Hepatocyte (in vitro differentiated cells): ENCODE measurements at regions not wholly inside any gene's neighbourhood (a gene's known extent, or its start where the extent isn't known, plus 50 kb on each side); places are given as distances from the start of the nearest gene placed in this dataset.

ENCODE experiments used
- DNase-seq: peaks from one replicate; pipeline ENCODE4 v3.0.0-alpha.2; 2016; ENCODE audit warnings: low spot score
- H2AFZ ChIP-seq: fragments of 200-600 bp; sonication (generic); 2 replicates; pipeline ENCODE4 v1.6.0; 2016; ENCODE audit warnings: antibody characterized with exemption, mild to moderate bottlenecking
- H3K27ac ChIP-seq: fragments of 200-600 bp; sonication (generic); 2 replicates; pipeline ENCODE4 v1.5.1; 2016; ENCODE audit warnings: mild to moderate bottlenecking
- H3K27me3 ChIP-seq: fragments of 200-600 bp; sonication (generic); 2 replicates; pipeline ENCODE4 v1.6.1; 2016
- H3K36me3 ChIP-seq: fragments of 200-600 bp; sonication (generic); replicated peaks from 2 replicates; pipeline ENCODE4 v1.5.1; 2016; ENCODE audit warnings: low read depth; ENCODE audit not compliant: insufficient read depth
- H3K4me1 ChIP-seq: fragments of 200-600 bp; sonication (generic); 2 replicates; pipeline ENCODE4 v1.5.1; 2016; ENCODE audit warnings: mild to moderate bottlenecking, moderate library complexity; ENCODE audit not compliant: insufficient read depth
- H3K4me2 ChIP-seq: fragments of 200-600 bp; sonication (generic); 2 replicates; pipeline ENCODE4 v1.6.0; 2016
- H3K4me3 ChIP-seq: fragments of 200-600 bp; sonication (generic); 2 replicates; pipeline ENCODE4 v1.5.1; 2016; ENCODE audit warnings: mild to moderate bottlenecking
- H3K79me2 ChIP-seq: fragments of 200-600 bp; sonication (generic); 2 replicates; pipeline ENCODE4 v1.6.0; 2017; ENCODE audit warnings: mild to moderate bottlenecking
- H3K9me2 ChIP-seq: fragments of 200-600 bp; sonication (generic); replicated peaks from 2 replicates; pipeline ENCODE4 v1.6.0; 2017; ENCODE audit warnings: mild to moderate bottlenecking; ENCODE audit not compliant: insufficient read depth
- H3K9me3 ChIP-seq: fragments of 200-600 bp; sonication (generic); 2 replicates; pipeline ENCODE4 v1.5.1; 2016; ENCODE audit warnings: low read depth, mild to moderate bottlenecking
- H4K20me1 ChIP-seq: fragments of 200-600 bp; sonication (generic); 2 replicates; pipeline ENCODE4 v1.6.0; 2016; ENCODE audit warnings: mild to moderate bottlenecking; ENCODE audit not compliant: insufficient read depth, poor library complexity, severe bottlenecking
- CTCF ChIP-seq: fragments of 200-600 bp; sonication (generic); IDR thresholded peaks from 2 replicates; pipeline ENCODE4 v1.5.1; 2016; ENCODE audit warnings: antibody characterized with exemption, mild to moderate bottlenecking; ENCODE audit not compliant: poor library complexity
- EZH2 ChIP-seq: fragments of 200-600 bp; sonication (generic); IDR thresholded peaks from 2 replicates; pipeline ENCODE4 v1.6.1; 2016; ENCODE audit warnings: antibody characterized with exemption, mild to moderate bottlenecking, borderline replicate concordance
- EZH2phosphoT487 ChIP-seq: fragments of 200-600 bp; sonication (generic); IDR thresholded peaks from one replicate; pipeline ENCODE4 v1.6.1; 2018; ENCODE audit warnings: antibody characterized with exemption, mild to moderate bottlenecking, low read depth, moderate library complexity; ENCODE audit not compliant: unreplicated experiment, severe bottlenecking
- WGBS: methylation state at CpG from one replicate; pipeline ENCODE4 v1.1.6; 2016; ENCODE audit warnings: low lambda C conversion rate; ENCODE audit errors: missing lambda C conversion rate; 5-methylcytosine and 5-hydroxymethylcytosine counted together

DNA sequence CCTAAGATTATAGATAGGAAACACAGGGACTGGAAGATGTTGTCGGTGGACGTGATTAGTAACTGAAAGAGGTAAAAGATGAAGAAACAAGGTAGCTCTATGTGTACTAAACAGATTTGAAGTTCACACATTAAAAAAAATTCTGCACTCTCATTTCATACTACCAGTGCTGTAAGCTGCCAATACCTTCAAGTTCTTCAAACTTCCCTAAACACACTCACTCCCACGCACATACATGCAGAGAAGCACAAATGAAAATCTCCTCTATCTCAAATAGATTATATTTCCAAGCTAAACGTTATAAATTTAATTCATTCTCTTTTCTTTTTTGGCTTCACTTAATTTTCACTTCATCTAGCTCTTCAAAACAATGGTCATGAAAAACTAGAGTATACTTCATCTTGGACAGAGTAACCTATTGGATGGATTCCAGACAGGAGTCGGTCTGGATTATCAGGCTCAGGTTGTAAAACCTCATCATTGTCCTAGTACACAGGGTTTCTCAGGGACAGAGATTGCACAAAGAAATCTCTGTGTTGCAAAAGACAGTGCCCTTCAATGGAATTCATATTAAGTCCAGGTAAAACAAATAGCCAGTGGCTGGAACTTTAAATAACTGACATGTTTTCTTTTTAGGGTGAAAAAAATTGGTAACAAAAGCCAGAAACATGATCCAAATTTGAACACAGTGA is 408.1 kb upstream of the ZNF385D start:
- no peak overlapping the region for H3K4me2 ChIP-seq
- whole genome bisulfite sequencing, result 59% methylated on average over 5 of the region's 5 CpGs
- no peaks in the 10 kb centered on the region for H3K9me2 ChIP-seq
- no peaks in the 10 kb centered on the region for H3K9me3 ChIP-seq
- H3K4me1 ChIP-seq, result peaks cover 4% of the 10 kb centered on the region
- no peaks in the 10 kb centered on the region for H3K27me3 ChIP-seq
- peak overlapping the region; percentile 4 for H3K27ac ChIP-seq
- no peak overlapping the region for H2AFZ ChIP-seq
- no peaks in the 10 kb centered on the region for H4K20me1 ChIP-seq
- no peak overlapping the region for H3K4me3 ChIP-seq
- no peaks in the 10 kb centered on the region for H3K79me2 ChIP-seq
- H3K36me3 ChIP-seq, result no peaks in the 10 kb centered on the region
- DNase-seq, result peak; percentile 50
- TF ChIP-seq EZH2phosphoT487 (no peak), CTCF (no peak), EZH2 (no peak)

DNA sequence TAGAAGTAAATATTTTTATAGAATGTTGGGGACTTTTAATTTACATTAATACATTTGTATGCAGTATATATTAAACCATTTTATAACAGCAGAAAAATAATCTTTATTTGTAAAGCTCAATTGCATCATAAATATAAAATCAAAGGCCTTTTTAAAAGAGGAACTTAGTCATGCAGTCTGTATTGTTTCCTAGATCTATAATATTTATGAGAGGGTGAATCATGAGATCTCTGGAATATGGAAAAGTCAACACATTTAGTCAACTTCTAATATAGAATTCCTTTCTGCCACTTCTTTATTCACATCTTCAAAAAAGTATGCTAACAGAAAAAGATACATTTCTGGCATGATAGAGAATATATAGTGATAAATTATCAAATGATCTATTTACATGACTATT is 410.3 kb upstream of the ZNF385D start:
- H3K4me1 ChIP-seq, result peaks cover 3% of the 10 kb centered on the region
- H3K9me3 ChIP-seq, result no peaks in the 10 kb centered on the region
- no peak overlapping the region for H3K27ac ChIP-seq
- no peaks in the 10 kb centered on the region for H3K79me2 ChIP-seq
- H2AFZ ChIP-seq, result no peak overlapping the region
- no peak overlapping the region for H3K4me3 ChIP-seq
- no peak overlapping the region for H3K4me2 ChIP-seq
- no peaks in the 10 kb centered on the region for H3K9me2 ChIP-seq
- no peaks in the 10 kb centered on the region for H4K20me1 ChIP-seq
- no peak for DNase-seq
- TF ChIP-seq EZH2phosphoT487 (no peak), CTCF (no peak), EZH2 (no peak)
- H3K27me3 ChIP-seq, result no peaks in the 10 kb centered on the region
- H3K36me3 ChIP-seq, result no peaks in the 10 kb centered on the region

DNA sequence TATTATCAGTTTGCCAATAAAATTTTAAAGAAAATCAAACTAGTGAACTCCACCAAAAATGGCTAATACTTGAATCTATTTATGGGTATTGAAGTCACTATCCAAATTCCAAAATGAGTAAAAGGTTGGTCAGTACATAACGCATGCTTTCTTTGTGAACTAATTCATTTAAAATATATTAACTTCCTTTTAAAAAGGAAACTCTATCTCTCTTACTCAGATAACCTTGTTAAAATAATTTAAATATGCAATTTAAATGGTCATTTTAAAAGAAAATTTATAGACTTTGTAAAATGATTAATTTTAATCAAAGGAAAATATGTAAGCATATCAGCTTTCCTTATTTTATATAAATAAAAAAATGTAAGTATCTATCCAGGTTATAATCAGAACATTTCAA is 419.4 kb upstream of the ZNF385D start:
- H4K20me1 ChIP-seq, result no peaks in the 10 kb centered on the region
- WGBS, result 92% methylated on average over 1 of the region's 1 CpG

More for the DNA sequence above, 419.4 kb upstream of the ZNF385D start:
- H3K79me2 ChIP-seq, result no peaks in the 10 kb centered on the region
- H3K4me3 ChIP-seq, result no peak overlapping the region
- no peak overlapping the region for H3K4me2 ChIP-seq
- H3K9me3 ChIP-seq, result no peaks in the 10 kb centered on the region
- no peaks in the 10 kb centered on the region for H3K36me3 ChIP-seq
- no peaks in the 10 kb centered on the region for H3K4me1 ChIP-seq
- H3K27me3 ChIP-seq, result no peaks in the 10 kb centered on the region
- DNase-seq, result no peak
- H3K27ac ChIP-seq, result no peak overlapping the region
- no peak overlapping the region for H2AFZ ChIP-seq
- H3K9me2 ChIP-seq, result no peaks in the 10 kb centered on the region
- TF ChIP-seq EZH2phosphoT487 (no peak), CTCF (no peak), EZH2 (no peak)
